Tibial artery (tissue), 4 donors: ENCODE measurements at regions not wholly inside any gene's neighbourhood (a gene's known extent, or its start where the extent isn't known, plus 50 kb on each side); places are given as distances from the start of the nearest gene placed in this dataset.

Experiments used
- DNase-seq, 2 donors: peaks; one replicate each; pipeline ENCODE4 v3.0.0-alpha.2; 2019
- H3K27ac ChIP-seq, 2 donors: fragments of 200-600 bp; sonication (generic) in 1 of 2; 1 replicate in 1 of 2; 2 replicates in 1 of 2; pipeline ENCODE4 v1.5.1; 2018 to 2019; ENCODE audit warnings: mild to moderate bottlenecking in 1 of 2
- H3K27me3 ChIP-seq, 2 donors: fragments of 200-600 bp; sonication (generic) in 1 of 2; one replicate each; pipeline versions ENCODE4 v1.5.1 to v1.6.0; 2016 to 2019
- H3K36me3 ChIP-seq, 3 donors: fragments of 200-600 bp; sonication (generic) in 2 of 3; one replicate each; pipeline ENCODE4 v1.5.1; 2016 to 2019; ENCODE audit warnings: mild to moderate bottlenecking in 2 of 3
- H3K4me1 ChIP-seq, 4 donors: fragments of 200-600 bp; sonication (generic) in 2 of 4; 1 replicate in 3 of 4; 2 replicates in 1 of 4; pipeline ENCODE4 v1.5.1; 2016 to 2019
- H3K4me3 ChIP-seq, 2 donors: fragments of 200-600 bp; sonication (generic) in 1 of 2; 1 replicate in 1 of 2; 2 replicates in 1 of 2; pipeline ENCODE4 v1.5.1; 2018 to 2019; ENCODE audit warnings: mild to moderate bottlenecking in 2 of 2
- H3K9me3 ChIP-seq, 3 donors: fragments of 200-600 bp; sonication (generic) in 1 of 3; one replicate each; pipeline ENCODE4 v1.5.1; 2016 to 2019
- intact Hi-C: fragments of 100-400 bp; cut with DNase I; formaldehyde crosslinking; loops from one replicate; pipeline ENCODE4 v1.15.0; 2023; ENCODE audit warnings: low total_unique reads
- TF ChIP-seq, protein P1 (sequence below), 2 experiments: fragments of 200-600 bp in 1 of 2; fragments of 450-650 bp in 1 of 2; IDR thresholded peaks; one replicate each; pipeline ENCODE4 v1.5.1; 2017 to 2019; ENCODE audit warnings: antibody characterized with exemption in 2 of 2, mild to moderate bottlenecking in 1 of 2, moderate library complexity in 1 of 2

DNA sequence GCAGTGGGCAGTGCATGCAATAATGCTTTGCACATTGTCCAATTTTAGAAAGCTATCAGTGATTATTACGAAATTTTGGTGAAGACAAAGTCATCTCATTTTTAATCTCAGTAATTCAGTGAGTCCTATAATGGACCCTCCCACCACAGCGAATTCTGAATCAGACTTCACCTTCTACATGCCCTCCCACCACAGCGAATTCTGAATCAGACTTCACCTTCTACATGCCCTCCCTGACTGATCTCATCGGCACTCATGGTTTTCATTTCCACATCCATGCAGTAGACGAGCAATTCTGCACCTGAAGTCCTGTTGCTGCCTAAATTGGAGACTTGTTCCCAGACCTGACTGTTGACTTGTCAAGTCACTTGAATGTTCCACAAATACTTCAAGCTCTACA, 522.3 kb downstream of the EIPR1 start:
- no peaks in the 10 kb centered on the region for H3K4me1 ChIP-seq
- H3K9me3 ChIP-seq = no peaks in the 10 kb centered on the region
- no peak overlapping the region for H3K4me3 ChIP-seq
- TF ChIP-seq, protein P1, sequence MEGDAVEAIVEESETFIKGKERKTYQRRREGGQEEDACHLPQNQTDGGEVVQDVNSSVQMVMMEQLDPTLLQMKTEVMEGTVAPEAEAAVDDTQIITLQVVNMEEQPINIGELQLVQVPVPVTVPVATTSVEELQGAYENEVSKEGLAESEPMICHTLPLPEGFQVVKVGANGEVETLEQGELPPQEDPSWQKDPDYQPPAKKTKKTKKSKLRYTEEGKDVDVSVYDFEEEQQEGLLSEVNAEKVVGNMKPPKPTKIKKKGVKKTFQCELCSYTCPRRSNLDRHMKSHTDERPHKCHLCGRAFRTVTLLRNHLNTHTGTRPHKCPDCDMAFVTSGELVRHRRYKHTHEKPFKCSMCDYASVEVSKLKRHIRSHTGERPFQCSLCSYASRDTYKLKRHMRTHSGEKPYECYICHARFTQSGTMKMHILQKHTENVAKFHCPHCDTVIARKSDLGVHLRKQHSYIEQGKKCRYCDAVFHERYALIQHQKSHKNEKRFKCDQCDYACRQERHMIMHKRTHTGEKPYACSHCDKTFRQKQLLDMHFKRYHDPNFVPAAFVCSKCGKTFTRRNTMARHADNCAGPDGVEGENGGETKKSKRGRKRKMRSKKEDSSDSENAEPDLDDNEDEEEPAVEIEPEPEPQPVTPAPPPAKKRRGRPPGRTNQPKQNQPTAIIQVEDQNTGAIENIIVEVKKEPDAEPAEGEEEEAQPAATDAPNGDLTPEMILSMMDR (IDR thresholded peaks at IDR 0.05) = no peak
- peaks cover 0 to 3% of the 10 kb centered on the region in 2 donors for H3K27me3 ChIP-seq
- no peaks in the 10 kb centered on the region for H3K36me3 ChIP-seq
- intact Hi-C loops = no loop called here
- H3K27ac ChIP-seq = no peak overlapping the region
- DNase-seq = no peak

DNA sequence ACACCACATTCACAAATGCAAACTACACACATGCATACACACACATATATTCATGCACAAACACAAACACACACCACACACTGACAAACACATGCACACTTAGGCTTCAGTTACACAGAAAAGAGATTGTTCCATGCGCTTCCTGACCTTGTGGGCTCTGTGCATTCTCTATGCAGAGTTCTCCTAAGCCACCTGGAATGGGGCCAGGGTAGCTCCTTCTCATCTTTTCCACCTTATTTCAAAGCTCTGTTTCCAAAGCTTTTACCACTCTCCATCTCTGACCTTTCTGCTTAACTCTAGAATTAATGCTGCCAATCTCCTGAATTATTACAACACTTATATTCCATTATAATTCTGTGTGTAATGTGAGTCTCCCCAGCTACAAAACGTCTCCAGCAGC, 522.3 kb upstream of the MYT1L start:
- intact Hi-C loops = no loop called here
- Histone ChIP-seq H3K36me3 (no peaks in the 10 kb centered on the region), H3K27ac (no peak overlapping the region), H3K4me1 (no peaks in the 10 kb centered on the region), H3K27me3 (peaks cover 0 to 14% of the 10 kb centered on the region in 2 donors), H3K9me3 (no peaks in the 10 kb centered on the region), H3K4me3 (no peak overlapping the region)
- no peak for DNase-seq
- TF ChIP-seq, protein P1 (IDR thresholded peaks at IDR 0.05) = no peak

DNA sequence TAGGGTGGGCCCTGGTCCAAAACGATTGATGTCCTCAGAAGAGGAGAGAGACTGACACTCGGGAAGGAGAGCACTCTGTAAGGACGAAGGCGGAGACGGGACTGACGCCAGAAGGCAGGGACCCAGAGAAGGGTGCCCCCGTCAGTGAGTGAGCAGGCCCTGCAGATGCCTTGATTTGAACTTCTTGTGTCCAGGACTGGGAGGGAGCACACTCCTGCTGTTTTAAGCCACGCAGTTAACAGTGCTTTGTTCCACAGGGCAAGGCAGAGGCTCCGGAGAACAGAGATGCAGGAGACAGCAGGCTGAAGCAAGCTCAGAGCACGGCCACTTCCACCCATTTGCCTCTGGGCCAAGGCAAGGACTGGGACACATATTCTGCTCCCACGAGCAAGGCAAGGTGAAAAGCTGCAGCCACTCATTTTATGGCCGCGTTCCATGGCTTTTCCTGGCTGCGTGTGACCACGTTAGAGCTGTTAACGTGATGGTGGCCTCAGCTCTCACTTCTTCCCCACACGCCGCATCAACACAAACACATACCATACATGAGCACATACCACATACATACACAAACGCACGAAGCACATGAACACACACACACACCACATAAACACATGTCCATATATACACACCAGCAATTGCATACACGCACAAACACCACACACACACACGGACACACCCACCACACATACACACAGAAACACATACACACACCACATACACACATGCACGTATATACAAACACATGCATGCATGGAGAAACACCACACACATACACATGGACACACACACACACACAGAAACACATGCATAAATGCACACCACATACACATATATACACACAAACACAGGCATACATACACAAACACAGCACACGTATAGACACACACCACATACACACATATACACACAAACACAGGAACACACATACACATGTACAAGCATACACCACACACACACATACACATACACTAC, 521.0 kb upstream of the MYT1L start:
- intact Hi-C loops = no loop called here
- no peak overlapping the region for H3K27ac ChIP-seq
- no peaks in the 10 kb centered on the region for H3K9me3 ChIP-seq
- TF ChIP-seq, protein P1 (IDR thresholded peaks at IDR 0.05) = no peak
- H3K36me3 ChIP-seq = no peaks in the 10 kb centered on the region
- peaks cover 0 to 16% of the 10 kb centered on the region in 2 donors for H3K27me3 ChIP-seq
- DNase-seq = no peak
- H3K4me3 ChIP-seq = no peak overlapping the region
- H3K4me1 ChIP-seq = peaks cover 0 to 3% (median 0%) of the 10 kb centered on the region in 4 donors

DNA sequence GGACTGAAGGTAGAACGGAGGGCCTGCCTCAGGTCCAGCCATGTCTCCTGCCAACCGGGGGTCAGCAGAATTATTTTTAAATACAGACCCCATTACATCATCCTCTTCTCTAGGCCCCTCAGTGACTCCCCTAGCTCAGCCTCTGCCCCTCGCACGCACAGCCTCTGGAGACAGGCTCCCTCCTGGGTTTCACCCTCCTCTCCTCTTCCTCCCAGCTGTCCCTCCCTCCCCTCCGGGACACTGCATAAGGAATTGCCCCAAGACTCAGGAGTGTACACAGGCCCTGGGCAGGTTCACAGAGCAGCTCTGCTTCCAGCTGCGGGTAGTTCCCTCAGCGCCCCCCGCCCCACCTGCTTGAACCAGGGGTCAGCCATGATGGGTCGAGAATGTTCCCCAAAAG, 520.2 kb upstream of the MYT1L start:
- H3K36me3 ChIP-seq = no peaks in the 10 kb centered on the region
- intact Hi-C loops = no loop called here
- DNase-seq = no peak
- TF ChIP-seq, protein P1 (IDR thresholded peaks at IDR 0.05) = no peak
- no peak overlapping the region for H3K4me3 ChIP-seq
- peaks cover 0 to 11% (median 0%) of the 10 kb centered on the region in 4 donors for H3K4me1 ChIP-seq
- H3K27me3 ChIP-seq = peaks cover 0 to 19% of the 10 kb centered on the region in 2 donors
- H3K9me3 ChIP-seq = no peaks in the 10 kb centered on the region
- H3K27ac ChIP-seq = no peak overlapping the region

DNA sequence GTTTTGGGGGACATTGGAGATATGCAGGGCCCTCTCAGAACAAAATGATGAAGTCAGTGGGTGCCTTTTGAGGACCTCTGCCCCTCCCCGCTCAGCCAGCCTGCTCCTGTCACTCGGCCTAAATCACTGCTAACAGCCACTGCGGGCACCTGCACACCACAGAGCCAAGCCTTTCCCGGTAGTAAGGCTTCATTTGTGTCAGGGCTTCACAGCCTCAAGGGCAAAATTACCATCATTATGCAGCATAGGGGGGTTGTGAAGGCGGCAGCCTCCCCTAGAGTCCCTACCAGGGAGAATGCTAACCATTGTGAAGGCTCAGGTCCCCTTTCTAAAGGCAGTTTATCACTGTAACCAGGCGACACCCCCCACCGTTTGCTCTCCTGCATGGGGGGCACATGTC, 519.8 kb upstream of the MYT1L start:
- intact Hi-C loops = no loop called here
- peaks cover 0 to 11% (median 0%) of the 10 kb centered on the region in 4 donors for H3K4me1 ChIP-seq
- TF ChIP-seq, protein P1 (IDR thresholded peaks at IDR 0.05) = no peak
- H3K9me3 ChIP-seq = no peaks in the 10 kb centered on the region
- no peaks in the 10 kb centered on the region for H3K36me3 ChIP-seq
- no peak for DNase-seq
- H3K4me3 ChIP-seq = no peak overlapping the region
- H3K27ac ChIP-seq = no peak overlapping the region
- H3K27me3 ChIP-seq = peaks cover 0 to 19% of the 10 kb centered on the region in 2 donors
